CD1c-positive myeloid dendritic cell (primary cell): ENCODE measurements at regions not wholly inside any gene's neighbourhood (a gene's known extent, or its start where the extent isn't known, plus 50 kb on each side); places are given as distances from the start of the nearest gene placed in this dataset.
"Not testable (repeated sequence)": the region's sequence is repeated elsewhere in the genome, so short reads cannot be mapped to it uniquely, and the experiment has no call there.

Experiments
- DNase-seq: peaks from one replicate; pipeline ENCODE4 v3.0.0-alpha.2; 2016; ENCODE audit errors: extremely low spot score

DNA sequence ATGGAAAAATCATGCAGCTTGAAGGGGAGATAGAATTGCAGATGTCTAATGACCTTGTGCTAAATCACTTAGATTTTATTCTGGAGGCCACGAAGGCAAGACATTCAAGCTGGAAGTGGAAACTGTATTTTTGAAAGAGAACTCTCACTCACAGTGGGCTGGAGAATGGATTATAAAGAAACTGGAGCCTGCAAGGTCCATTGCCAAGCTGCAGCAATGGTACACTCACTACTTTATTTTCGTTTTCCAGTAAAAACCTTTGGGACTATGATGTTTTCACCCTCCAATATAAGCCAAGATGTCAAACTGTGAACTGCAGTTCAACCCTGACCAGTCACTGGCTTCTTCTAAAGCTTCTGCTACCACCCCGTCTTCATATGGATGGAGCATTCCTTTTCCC lies 62.0 kb downstream of the SKIDA1 start:
- no peak for DNase-seq

DNA sequence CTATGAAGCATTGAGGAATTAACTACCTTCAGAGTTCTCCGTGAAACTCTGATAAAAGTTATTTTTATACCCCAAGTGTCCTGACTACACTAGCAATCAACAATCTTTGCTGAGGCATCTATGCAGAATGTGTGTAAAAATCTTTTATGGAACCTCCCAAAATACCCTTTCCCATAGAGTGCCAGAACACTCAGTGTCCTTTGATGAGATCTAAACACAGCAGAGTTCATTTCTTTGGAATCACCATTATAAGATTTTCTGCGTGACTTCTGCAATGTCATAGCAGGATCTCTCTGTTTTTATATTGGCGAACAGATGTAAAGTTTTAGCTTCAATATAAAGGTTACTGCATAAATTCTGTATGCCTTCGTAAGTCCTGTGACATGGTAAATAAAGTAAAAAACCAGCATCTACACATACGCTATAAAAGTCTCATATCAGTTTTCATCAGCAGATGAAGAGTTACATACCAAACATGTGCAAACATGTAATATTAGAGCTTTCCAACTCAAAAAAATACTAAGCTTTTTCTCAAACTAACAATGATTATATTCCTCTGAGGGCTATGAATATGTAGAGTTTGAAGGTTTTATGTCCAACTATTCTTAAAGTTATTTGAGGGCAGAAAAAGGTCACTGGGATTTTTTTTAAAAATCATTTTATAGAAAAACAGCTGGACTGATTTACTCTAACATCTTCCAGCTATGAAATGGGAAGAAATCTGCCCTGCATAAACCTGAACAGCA lies 67.2 kb downstream of the SKIDA1 start:
- no peak for DNase-seq

DNA sequence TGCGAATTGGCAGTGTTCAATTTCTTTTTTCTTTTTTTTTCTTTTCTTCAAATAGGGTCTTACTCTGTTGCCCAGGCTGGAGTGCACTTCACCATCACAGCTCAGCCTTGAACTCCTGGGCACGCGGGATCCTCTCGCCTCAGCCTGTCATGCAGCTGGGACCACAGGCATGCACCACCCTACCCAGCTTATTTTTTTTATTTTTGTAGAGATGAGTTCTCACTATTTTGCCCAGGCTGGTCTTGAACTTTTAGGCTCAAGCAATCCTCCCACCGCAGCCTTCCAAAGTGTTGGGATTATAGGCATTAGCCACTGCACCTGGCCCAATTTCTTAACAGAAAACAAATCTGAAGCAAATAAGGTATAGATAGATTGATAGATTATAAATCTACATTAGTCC lies 69.3 kb downstream of the SKIDA1 start:
- no peak for DNase-seq

GRCh38 chr10:21452203-21452602 lies 73.3 kb downstream of the SKIDA1 start:
- no peak for DNase-seq

DNA sequence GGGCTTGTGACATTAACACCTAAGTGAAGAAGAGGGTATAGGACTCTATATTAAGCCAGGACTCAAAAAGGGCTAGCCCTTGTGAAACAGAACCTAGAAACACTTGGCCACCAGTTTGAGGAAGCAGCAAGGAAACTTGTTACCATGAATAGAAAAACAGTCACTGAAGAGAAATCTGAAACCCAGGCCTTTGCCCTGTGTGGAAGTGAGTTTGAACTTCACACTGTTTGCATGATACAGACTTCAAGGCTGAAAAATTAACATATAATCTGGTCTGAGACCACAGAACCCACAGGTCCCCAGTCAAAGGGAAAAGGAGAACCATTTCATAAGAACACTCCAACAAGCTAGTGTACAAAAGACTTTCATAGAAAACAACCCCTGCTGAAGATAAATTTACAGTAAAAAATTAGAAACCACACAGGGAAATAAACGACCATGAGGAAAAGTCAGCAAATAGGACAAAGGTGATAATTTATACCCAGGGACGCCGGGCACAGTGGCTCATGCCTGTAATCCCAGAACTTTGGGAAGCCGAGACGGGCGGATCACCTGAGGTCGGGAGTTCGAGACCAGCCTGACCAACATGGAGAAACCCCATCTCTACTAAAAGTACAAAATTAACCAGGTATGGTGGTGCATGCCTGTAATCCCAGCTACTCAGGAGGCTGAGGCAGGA lies 76.1 kb downstream of the SKIDA1 start:
- no peak for DNase-seq

DNA sequence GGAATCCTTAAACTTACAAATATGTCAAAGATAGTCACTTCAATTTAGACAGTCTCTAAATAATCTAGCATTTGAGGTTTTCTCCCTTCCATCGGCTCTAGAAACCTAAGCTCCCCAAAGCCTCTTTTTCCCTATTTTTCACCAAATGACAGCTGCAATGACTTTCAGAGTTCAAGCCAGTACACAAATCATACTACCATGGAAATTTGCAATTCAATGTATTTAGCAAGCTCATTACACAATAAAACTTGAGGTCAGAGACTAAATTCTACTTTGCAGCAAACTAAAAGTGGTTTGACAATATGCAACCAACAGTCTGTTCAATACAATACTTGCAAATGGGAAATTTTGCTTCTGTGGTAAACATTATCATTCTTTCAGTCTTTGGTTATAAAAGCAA lies 80.3 kb downstream of the SKIDA1 start:
- DNase-seq: no peak

- no peak for DNase-seq
These were observed 83.9 kb downstream of the SKIDA1 start for GRCh38 chr10:21441625-21442024.

DNA sequence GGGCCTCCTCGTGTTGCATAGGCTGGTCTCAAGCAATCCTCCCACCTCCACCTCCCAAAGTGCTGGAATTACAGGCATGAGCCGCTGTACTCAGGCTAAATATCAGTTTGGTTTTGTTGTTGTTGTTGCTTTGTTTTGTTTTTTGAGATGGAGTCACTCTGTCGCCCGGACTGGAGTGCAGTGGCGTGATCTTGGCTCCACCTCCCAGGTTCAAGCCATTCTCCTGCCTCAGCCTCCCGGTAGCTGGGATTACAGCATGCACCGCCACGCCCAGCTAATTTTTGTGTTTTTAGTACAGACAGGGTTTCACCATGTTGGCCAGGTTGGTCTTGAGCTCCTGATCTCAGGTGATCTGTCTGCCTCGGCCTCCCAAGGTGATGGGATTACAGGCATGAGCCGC lies 86.6 kb downstream of the SKIDA1 start:
- DNase-seq: not testable (repeated sequence)

DNA sequence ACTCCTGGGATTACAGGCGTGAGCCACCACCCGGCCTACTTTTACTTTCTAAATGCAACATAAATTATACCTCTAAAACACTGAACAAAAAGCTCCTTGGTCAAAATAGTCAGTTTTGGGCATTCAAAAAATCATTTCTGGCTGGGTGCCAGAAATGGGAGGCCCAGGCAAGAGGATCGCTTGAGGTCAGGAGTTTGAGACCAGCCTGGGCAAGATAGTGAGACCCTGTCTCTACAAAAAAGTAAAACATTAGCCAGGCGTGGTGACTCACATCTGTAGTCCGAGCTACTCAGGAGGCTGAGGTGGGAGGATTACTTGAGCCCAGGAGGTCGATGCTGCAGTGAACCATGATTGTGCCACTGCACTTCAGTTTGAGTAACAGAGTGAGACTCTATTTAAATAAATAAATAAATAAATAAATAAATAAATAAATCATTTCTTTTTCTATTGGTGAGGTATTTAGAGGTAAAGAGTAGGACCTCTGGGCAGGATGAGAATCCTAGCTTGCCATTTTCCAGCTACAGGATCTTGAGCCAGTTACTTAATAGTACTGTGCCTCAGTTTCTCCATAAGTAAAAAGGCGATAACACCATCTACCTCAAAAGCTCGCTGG lies 87.6 kb downstream of the SKIDA1 start:
- DNase-seq: no peak

- DNase-seq: no peak
These were observed 93.2 kb downstream of the SKIDA1 start for GRCh38 chr10:21432266-21432665.

- DNase-seq: no peak
These were observed 93.7 kb downstream of the SKIDA1 start for GRCh38 chr10:21431799-21432198.

DNA sequence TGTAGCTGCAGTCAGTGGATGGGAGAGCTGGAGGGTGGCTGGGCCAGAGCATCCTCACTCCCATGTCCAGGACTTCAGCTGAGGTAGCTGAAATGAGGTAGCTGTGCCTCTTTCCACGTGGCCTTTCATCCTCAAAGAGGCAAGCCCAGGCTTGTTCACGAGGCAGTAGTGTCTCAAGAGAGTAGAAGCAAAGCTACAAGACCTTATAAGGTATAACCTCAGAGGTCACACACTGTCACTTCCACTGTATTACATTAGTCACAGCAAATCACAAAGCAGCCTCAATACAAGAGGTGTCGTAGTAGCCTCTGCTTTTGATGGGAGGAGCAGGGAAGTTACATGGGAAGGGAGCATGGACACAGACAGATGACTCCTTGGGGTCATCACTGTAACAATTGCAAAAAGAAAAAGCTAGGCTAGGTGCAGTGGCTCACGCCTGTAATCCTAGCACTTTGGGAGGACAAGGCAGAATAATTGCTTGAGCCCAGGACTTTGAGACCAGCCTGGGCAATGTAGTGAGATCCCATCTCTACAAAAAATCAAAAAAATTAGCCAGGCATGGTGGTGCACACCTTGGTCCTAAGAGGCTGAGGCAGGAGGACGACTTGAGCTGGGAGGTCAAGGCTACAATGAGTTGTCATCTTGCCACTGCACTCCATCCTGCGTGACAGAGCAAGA lies 97.5 kb downstream of the SKIDA1 start:
- DNase-seq: no peak

GRCh38 chr10:21424459-21424861 lies 101.0 kb downstream of the SKIDA1 start:
- no peak for DNase-seq

- DNase-seq: no peak
These were observed 101.6 kb downstream of the SKIDA1 start for GRCh38 chr10:21423850-21424249.

- no peak for DNase-seq
These were observed 102.1 kb downstream of the SKIDA1 start for GRCh38 chr10:21423338-21423737.

DNA sequence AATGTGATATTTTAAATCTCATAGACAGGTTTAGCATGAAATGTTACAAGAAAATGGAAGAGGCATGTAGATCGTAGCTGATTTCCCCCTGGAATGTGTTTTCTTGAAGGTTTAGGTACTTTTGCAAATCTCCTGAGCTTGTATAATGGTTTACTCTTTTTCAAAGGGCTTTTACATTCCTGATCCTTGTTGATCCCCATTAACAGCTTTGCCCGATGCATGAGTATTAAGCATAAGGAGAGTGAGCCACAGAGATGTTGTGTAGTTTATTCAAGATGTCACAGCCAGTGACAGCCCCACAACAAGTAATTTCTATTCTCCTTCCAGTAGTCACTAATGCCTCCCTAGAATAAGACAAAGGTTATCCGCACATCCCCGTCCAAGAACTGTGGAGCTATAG lies 103.7 kb downstream of the SKIDA1 start:
- no peak for DNase-seq

DNA sequence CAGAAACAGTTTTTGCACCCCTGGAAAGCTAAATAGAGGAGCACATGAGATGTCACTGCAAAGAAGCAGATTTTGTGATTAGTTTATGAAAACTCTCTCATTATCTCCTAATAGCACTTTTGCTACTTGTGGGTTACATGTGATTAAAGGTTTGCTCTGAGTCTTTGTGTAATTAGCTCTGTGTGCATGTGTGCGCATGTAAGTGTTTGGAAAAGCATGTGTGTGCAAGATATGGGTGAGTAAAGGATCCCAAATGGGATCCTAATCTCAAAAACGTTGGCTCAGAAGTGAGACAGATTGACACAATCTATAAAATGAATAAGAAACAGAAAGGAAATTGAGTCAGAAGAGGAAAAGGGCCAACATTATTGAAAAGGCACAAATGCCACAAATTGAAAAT lies 104.5 kb downstream of the SKIDA1 start:
- no peak for DNase-seq

- not testable (repeated sequence) for DNase-seq
These were observed 106.4 kb downstream of the SKIDA1 start for GRCh38 chr10:21418981-21419576.

DNA sequence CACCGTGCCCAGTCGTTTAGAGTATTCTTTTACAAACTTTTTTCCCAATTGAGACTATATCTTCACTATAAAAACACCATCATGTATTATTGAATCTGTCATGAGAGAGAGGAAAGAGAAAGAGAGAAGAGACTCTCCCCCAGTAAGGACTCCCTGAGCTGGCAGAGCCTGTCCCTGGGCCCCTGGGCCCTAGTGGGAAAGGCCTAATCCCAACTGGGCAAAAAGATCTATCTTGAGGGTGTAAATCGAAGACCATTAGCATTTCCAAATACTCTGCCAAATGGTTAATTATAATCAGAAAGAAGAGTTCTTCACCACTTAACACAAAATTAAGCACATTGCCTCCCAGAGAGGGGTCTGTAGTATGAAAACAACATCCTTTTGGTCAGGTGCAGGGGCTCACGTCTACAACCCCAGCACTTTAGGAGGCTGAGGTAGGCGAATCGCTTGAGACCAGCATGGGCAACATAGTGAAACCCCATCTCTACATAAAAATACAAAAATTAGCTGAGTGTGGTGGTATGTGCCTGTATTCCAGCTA lies 108.2 kb downstream of the SKIDA1 start:
- DNase-seq: no peak

- DNase-seq: no peak
These were observed 111.8 kb downstream of the SKIDA1 start for GRCh38 chr10:21413680-21414079.

GRCh38 chr10:21413268-21413667 lies 112.2 kb downstream of the SKIDA1 start:
- no peak for DNase-seq
